ENCODE measurements at regions not wholly inside any gene's neighbourhood (a gene's known extent, or its start where the extent isn't known, plus 50 kb on each side); places are given as distances from the start of the nearest gene placed in this dataset.

DNA sequence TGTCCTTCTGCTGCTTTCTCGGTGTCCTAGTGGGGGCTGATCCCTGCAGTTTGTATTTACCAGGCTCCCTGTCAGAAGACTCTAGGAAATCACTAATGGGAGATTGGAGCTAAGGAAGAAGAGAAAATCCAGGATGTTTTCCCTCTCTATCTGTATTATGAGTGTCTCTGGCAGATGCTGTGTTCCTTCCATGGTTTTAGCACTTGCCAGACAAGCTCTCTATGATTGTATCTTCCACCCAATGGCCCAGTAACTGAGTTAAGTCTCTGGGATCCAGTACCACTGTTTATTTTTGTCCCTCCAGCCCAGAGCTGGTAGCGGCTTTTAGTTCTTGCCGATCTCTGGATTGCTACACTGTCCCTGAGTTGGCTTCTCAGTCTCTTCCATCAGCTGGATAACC lies 494.8 kb upstream of the SLC39A10 start:
- Mint-ChIP-seq H3K27me3 (ENCODE audit: low read depth in 3 of 3) (no peaks in the 10 kb centered on the region), H3K4me1 (no peaks in the 10 kb centered on the region), H3K4me3 (no peak overlapping the region), H3K9me3 (peaks cover 0 to 3% (median 1%) of the 10 kb centered on the region in 7 donors), H3K27ac (no peak overlapping the region), H3K36me3 (no peaks in the 10 kb centered on the region)
- Histone ChIP-seq H3K27ac (ENCODE audit: low read depth in 1 of 2, low read length in 2 of 2) (no peak overlapping the region), H3K4me3 (replicated peaks in 1 of 3; ENCODE audit: low read depth in 2 of 3, low read length in 3 of 3) (no peak overlapping the region), H4K20me1 (ENCODE audit: insufficient read depth, low read length) (no peaks in the 10 kb centered on the region), H3K9me3 (replicated peaks in 1 of 2; ENCODE audit: control insufficient read depth in 1 of 2, insufficient read depth in 1 of 2, low read length in 2 of 2) (peaks cover 0 to 5% of the 10 kb centered on the region in 2 donors), H3K9ac (ENCODE audit: insufficient read depth, low read length, poor library complexity, severe bottlenecking) (no peak overlapping the region), H3K79me2 (ENCODE audit: insufficient read depth, low read length) (no peaks in the 10 kb centered on the region), H2AFZ (ENCODE audit: insufficient read depth, low read depth, low read length, poor library complexity, severe bottlenecking) (no peak overlapping the region), H3K4me2 (replicated peaks; ENCODE audit: extremely low read depth, low read length, poor library complexity, severe bottlenecking) (no peak overlapping the region), H3K27me3 (ENCODE audit: control insufficient read depth in 2 of 2, insufficient read depth in 2 of 2, low read length in 2 of 2) (no peaks in the 10 kb centered on the region), H3K4me1 (ENCODE audit: control insufficient read depth in 1 of 2, insufficient read depth in 2 of 2, low read length in 2 of 2) (no peaks in the 10 kb centered on the region), H3K36me3 (replicated peaks in 1 of 2; ENCODE audit: control insufficient read depth in 1 of 2, insufficient read depth in 2 of 2, low read length in 2 of 2) (no peaks in the 10 kb centered on the region)
- intact Hi-C loops (cut with micrococcal nuclease) = no loop called here
- TF ChIP-seq, protein P1, sequence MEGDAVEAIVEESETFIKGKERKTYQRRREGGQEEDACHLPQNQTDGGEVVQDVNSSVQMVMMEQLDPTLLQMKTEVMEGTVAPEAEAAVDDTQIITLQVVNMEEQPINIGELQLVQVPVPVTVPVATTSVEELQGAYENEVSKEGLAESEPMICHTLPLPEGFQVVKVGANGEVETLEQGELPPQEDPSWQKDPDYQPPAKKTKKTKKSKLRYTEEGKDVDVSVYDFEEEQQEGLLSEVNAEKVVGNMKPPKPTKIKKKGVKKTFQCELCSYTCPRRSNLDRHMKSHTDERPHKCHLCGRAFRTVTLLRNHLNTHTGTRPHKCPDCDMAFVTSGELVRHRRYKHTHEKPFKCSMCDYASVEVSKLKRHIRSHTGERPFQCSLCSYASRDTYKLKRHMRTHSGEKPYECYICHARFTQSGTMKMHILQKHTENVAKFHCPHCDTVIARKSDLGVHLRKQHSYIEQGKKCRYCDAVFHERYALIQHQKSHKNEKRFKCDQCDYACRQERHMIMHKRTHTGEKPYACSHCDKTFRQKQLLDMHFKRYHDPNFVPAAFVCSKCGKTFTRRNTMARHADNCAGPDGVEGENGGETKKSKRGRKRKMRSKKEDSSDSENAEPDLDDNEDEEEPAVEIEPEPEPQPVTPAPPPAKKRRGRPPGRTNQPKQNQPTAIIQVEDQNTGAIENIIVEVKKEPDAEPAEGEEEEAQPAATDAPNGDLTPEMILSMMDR (IDR thresholded peaks at IDR 0.05) = no peak
- DNase-seq = no peak
- no CpG with 5 or more reads among the region's 3 CpGs for whole genome bisulfite sequencing (ENCODE audit: insufficient coverage)

DNA sequence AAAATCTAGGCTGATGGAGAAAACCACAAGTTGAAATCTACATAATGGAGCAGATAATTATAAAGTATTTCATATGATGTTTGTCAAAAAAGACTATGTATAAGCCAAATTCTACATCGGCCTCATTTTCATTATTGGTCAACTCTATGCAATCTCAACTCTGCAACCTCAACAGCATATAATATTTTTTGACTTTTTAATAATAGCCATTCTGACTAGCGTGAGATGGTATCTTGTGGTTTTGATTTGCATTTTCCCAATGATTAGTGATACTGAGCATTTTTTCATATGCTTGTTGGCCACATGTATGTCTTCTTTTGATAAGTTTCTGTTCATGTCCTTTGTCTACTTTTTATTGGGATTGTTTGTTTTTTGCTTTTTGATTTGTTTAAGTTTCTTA lies 496.1 kb upstream of the SLC39A10 start:
- Histone ChIP-seq H3K4me1 (ENCODE audit: control insufficient read depth in 1 of 2, insufficient read depth in 2 of 2, low read length in 2 of 2) (no peaks in the 10 kb centered on the region), H2AFZ (ENCODE audit: insufficient read depth, low read depth, low read length, poor library complexity, severe bottlenecking) (no peak overlapping the region), H3K27ac (ENCODE audit: low read depth in 1 of 2, low read length in 2 of 2) (no peak overlapping the region), H3K4me3 (replicated peaks in 1 of 3; ENCODE audit: low read depth in 2 of 3, low read length in 3 of 3) (no peak overlapping the region), H3K9ac (ENCODE audit: insufficient read depth, low read length, poor library complexity, severe bottlenecking) (no peak overlapping the region), H4K20me1 (ENCODE audit: insufficient read depth, low read length) (no peaks in the 10 kb centered on the region), H3K36me3 (replicated peaks in 1 of 2; ENCODE audit: control insufficient read depth in 1 of 2, insufficient read depth in 2 of 2, low read length in 2 of 2) (no peaks in the 10 kb centered on the region), H3K9me3 (replicated peaks in 1 of 2; ENCODE audit: control insufficient read depth in 1 of 2, insufficient read depth in 1 of 2, low read length in 2 of 2) (peaks cover 0 to 5% of the 10 kb centered on the region in 2 donors), H3K79me2 (ENCODE audit: insufficient read depth, low read length) (no peaks in the 10 kb centered on the region), H3K27me3 (ENCODE audit: control insufficient read depth in 2 of 2, insufficient read depth in 2 of 2, low read length in 2 of 2) (no peaks in the 10 kb centered on the region), H3K4me2 (replicated peaks; ENCODE audit: extremely low read depth, low read length, poor library complexity, severe bottlenecking) (no peak overlapping the region)
- intact Hi-C loops (cut with micrococcal nuclease) = no loop called here
- H3K4me3 Mint-ChIP-seq = no peak overlapping the region
- whole genome bisulfite sequencing (ENCODE audit: insufficient coverage) = no CpG with 5 or more reads among the region's 2 CpGs
- H3K36me3 Mint-ChIP-seq = no peaks in the 10 kb centered on the region
- no peak for DNase-seq
- TF ChIP-seq, protein P1 (IDR thresholded peaks at IDR 0.05) = no peak
- no peaks in the 10 kb centered on the region for H3K4me1 Mint-ChIP-seq
- H3K27me3 Mint-ChIP-seq (ENCODE audit: low read depth in 3 of 3) = no peaks in the 10 kb centered on the region
- H3K9me3 Mint-ChIP-seq = peaks cover 0 to 4% (median 2%) of the 10 kb centered on the region in 7 donors
- no peak overlapping the region for H3K27ac Mint-ChIP-seq

Data from CD14-positive monocyte (primary cell).